ENCODE measurements at regions not wholly inside any gene's neighbourhood (a gene's known extent, or its start where the extent isn't known, plus 50 kb on each side); places are given as distances from the start of the nearest gene placed in this dataset.

DNA sequence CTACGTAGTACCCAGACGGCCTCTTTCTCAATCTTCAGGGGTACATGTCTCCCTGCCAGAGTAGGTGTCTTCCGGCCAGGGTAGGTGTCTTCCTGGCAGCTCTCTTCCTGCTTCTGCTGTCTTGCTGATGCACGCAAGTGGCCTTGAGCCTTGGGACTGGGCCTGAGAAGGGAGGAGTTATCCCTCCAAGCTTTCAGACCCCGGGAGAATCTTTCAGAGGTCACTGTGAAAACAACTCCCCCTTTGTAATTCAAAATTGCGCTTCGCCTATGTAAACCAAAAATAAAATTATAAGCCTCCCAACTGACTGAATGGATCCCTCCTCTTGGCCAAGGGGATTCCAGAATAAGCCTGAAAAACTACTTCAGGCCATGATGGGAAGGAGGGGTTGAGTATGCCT is 87.3 kb upstream of the NUDT4 start:
- DNase-seq (ENCODE audit: low read depth in 3 of 3, low spot score in 1 of 3), result no peak

DNA sequence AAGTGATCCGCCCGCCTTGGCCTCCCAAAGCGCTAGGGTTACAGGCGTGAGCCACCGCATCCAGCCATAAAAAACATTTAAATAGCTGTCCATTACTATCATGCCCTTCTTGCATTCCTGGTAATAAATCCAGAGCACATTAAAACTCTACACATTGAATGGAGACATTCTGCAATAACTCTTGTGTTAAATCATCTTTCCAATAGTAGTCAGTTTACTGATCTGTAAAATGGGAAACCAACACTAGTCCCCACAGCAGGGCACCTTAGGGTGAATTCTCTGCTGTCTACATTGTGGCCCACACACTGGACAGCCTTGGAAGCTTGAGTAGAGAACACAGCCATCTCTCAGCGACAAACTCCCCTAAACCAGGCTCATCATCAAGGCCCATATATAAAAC is 85.5 kb upstream of the NUDT4 start:
- no peak for DNase-seq (ENCODE audit: low read depth in 3 of 3, low spot score in 1 of 3)

DNA sequence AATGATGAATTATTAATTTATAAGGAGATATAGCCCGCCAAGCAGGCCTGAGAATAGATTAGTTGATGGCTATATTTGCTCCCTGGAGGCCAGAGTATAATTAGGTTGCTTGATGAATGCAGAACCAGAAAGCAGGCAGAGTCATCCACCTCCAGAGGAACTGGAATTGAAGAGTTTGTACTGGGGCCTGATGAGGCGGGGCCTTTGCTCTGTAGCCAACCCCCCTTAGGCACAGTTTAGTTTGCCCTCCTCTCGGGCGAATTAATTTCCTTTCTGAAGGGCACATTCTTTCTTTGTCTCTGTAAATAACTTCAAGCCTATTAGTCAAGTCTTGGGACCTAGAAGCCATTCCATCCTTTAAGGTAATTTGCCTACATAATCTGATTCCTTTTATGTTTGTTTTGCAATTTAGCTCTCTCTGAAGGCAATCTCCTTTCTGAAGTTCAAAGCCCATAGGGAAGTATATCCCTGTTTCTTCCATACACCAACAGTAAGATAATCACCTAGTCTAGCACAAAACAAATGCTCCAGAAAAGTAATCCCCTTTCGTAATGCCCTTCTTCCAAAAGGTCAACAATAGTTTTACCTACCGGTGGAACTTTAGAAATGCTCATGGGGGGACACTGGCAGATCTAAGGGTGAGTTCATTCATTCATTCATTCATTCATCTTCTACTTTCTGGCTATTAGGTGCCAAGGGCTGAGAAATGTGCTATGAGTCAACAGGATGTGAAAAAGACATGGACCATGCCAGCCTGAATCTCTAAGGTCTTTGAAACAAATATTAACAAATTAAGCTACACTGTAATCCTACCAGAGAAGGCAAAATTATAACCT is 84.8 kb upstream of the NUDT4 start:
- no peak for DNase-seq (ENCODE audit: low read depth in 3 of 3, low spot score in 1 of 3)

DNA sequence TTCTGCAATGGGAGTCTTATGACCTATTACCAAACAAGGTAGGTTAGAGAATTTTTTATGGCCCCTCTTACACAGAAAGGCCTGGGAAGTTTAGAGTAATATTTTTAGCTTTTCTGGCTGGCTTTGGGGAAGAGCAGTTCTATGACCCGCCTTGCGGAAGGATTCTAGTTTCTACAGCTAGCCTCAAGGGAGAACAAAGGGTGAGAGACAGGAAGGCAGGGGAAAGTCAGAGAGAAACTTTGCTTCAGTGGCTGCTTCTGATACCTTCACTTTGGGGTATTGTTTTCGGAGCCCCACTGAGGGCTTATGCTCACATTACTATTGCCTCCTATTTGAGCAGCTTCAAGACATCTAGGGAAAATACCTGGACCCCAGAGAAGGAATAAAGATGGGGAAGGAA is 80.7 kb upstream of the NUDT4 start:
- no peak for DNase-seq (ENCODE audit: low read depth in 3 of 3, low spot score in 1 of 3)

DNA sequence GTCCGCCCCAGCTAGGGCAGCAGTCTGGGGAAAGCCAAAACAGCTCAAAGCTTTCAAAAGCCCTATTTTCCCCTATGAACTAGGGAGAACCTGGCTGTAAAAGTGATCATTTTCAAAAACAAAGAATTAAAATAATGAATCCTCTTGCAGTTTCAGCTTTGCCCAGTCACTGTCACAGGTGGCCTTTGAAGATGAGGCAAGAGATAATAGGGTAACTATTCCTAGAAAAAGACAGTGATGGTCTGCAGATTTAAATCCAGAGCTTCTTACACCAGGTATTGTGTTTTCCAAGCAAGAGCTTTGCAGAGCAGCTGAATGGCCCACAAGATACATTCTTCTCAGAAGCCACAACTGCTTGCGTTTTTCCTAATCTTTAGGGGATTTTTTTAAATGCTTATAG is 80.2 kb upstream of the NUDT4 start:
- DNase-seq (ENCODE audit: low read depth in 3 of 3, low spot score in 1 of 3), result no peak

DNA sequence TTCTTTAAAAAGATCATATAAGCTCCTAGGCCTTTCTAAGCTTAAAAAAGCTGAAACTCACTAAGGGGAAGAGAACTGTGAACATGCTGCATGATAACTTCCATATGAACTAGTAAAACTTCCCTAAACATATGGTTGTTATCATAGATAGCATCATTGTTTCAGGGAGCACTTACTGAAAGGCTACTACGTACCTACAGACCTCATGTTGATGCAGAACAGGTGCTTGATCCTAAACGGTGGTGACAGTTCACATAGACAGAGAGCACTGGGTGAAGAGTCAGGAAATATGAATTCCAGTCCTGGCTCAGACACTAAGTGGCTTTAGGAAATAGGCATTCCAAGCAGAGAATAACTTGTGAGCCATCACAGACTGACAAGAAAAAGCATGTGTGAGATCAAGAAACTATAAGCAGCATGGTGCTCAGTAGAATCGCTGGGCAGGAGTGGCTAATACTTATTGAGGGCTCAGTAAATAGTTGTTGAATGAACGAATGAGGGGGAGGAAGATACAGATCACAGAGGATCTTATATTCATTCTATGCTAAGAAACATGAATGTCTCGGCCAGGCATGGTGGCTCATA is 78.4 kb upstream of the NUDT4 start:
- DNase-seq (ENCODE audit: low read depth in 3 of 3, low spot score in 1 of 3), result no peak

DNA sequence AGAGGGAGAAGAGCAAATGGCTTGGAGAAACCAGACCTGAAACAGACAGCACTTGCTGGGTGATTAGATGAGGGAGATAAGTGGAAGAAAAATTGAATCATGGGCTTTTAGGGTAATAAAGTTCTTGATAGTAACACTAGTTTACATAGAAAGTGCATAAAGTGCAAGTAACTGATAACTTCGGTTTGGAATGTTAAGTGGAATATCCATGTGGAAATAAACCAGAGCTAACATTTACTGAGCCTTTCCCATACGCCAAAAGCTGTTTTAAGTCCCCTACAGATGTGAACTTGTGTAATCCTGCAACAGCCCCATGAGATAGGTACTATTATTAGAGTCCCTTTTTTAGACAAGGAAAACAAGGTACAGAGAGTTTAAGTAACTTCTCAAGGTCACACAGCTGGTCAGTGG is 77.1 kb upstream of the NUDT4 start:
- no peak for DNase-seq (ENCODE audit: low read depth in 3 of 3, low spot score in 1 of 3)

DNA sequence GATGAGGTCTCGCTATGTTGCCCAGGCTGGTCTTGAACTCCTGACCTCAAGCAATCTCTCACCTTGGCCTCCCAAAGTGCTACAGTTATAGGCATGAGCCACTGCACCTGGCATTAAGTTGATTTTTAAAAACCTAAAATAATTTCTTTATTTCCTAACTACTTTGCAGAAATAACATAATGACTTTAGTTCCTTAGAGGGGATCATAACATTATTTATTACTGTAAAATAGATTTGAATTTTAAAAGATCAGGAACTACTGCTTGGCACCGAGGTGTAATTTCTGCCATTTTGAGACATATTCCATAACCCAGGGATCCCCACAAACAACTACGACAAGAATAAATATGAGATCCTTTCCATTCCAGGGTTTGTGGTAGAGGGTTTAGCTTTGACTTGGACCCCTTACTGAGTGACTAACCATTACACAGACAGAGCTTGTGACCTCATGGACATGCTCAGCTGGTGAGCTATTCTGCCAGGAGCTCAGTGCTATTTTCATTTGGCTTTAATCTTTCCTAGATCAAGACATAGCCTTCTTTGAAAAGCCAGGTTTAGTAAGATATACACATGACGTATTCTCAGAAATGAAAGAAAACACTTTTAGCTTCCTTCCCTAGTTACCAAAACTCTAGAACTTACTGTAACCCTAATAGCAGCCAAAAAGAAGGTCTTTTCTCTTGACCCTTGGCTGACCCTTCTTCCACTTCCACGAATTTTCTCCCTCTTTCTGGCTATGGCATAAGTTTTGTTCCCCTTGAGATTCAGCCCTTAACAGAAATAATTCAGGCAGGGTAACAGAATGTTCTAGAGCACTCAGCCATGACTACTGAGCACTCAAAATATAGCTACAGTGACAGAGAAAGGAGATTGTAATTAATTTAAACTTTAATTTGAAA is 75.1 kb upstream of the NUDT4 start:
- no peak for DNase-seq (ENCODE audit: low read depth in 3 of 3, low spot score in 1 of 3)

DNA sequence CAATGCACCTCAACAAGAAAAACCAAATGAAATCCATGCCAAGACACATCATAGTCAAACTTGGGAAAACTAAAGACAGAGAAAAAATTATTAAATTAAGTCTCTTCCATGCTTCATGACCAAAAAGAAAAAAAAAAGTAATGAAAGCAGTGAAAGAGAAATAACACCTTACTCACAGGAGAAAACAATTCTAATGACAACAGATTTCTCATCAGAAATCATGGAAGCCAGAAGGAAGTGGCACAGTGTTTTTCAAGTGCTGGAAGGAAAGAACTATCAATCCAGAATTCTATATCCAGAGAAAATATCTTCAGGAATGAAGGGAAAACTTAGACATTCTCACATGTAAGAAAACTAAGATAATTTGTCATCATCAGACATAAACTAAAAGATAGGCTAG is 71.1 kb upstream of the NUDT4 start:
- DNase-seq (ENCODE audit: low read depth in 3 of 3, low spot score in 1 of 3), result no peak

DNA sequence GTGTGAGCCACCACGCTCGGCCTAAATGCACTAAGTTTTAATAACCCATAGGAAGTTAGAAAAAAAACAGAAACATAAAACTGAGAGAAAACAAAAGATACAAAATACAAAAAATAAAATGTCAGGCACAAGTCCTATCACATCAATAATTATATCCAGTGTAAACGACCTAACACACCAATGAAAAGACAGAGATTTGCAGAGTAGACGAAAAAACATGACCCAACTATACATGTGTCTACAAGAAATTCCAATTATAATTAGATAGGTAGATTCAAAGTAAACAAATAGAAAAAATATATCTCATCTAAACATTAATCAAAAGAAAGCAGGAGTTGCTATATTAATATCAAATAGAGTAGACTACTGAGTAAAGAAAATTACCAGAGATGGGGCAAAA is 69.4 kb upstream of the NUDT4 start:
- DNase-seq (ENCODE audit: low read depth in 3 of 3, low spot score in 1 of 3), result no peak

DNA sequence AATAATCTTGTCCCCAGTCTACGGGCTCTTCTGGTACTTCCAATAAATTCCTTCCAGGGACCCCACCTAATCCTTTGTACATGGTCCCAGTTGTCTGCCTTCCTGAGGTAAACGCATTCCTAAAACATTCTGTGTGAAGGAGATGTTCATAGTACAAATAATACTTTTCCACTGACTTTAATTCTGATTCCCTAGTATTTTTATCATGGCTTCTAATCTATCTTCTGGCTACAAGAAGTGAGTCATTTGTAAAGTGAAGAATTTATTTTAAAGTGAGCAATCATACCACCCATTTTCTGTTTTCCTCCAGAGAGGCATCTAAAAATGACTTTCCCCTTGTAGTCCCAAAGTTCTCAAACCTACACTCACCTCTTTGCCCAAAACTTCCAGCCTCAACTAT is 65.9 kb upstream of the NUDT4 start:
- DNase-seq (ENCODE audit: low read depth in 3 of 3, low spot score in 1 of 3), result no peak

DNA sequence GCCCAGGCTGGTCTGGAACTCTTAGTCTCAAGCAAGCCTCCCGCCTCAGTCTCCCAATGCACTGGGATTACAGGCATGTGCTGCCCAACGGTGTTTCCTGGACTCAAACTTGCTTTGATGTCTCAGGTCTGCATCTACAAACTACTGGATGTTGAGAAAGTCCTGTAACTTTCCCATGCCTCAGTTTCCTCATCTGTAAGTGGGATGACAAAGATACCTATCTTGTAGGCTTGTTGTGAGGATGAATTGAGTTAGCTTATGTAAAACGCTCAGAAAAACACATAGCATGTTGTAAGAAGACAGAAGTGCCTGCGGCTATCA is 63.6 kb upstream of the NUDT4 start:
- no peak for DNase-seq (ENCODE audit: low read depth in 3 of 3, low spot score in 1 of 3)

DNA sequence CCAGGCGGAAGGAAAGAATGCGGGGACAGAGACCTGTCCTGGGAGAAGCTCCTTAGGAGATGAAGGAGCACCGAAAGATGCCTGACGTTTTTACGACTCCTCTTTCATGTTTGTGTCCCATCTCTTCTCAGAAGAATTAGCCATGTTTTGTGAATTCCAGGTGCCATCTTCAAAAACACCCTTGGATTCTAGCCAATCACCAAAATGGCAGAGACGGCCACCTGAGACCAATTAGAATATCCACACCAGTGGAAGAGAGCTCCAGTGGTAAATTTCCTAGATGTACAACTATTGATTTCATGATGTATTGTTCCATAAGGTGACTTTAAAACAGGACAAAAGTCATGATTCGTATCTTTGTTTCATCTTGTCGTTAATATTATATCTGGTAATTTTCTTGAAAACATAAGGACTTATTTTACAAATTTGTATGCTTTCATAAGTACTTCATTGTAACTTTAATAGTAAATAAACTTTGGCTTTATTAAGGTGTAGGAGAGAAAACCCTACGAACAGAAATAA is 62.3 kb upstream of the NUDT4 start:
- DNase-seq (ENCODE audit: low read depth in 3 of 3, low spot score in 1 of 3), result no peak

DNA sequence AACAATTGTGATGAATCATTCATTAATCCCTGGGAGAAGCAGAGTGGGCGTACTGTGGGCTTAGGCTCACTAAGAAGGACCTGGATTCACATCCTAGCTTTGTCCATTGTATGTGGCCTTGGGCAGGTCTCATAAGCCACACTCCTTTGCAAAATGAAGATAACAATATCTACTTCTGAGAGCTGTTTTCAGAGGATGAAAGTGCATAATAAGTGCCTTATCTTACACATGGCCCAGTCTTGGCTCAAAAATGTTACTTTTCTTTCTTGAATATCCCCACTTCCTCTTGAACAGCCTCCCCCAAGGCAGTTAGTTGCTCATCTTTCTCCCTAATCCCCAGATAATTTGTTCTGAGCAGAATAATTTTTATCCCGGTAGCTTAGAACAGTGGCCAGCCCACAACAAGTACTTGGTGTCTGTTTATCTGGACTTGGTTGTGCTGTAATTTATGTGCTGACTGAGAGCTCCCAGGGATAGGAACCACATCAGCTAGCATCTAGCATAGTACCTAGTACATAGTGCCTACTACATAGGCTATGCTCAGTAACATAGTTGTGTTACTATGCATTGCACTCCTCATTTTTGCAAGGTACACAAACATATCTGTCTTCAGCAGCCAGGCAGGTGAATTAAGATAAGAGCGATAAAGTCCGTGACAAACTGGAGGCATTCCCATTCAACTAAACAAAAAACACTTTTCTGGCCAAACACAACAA is 61.7 kb upstream of the NUDT4 start:
- DNase-seq (ENCODE audit: low read depth in 3 of 3, low spot score in 1 of 3), result no peak

DNA sequence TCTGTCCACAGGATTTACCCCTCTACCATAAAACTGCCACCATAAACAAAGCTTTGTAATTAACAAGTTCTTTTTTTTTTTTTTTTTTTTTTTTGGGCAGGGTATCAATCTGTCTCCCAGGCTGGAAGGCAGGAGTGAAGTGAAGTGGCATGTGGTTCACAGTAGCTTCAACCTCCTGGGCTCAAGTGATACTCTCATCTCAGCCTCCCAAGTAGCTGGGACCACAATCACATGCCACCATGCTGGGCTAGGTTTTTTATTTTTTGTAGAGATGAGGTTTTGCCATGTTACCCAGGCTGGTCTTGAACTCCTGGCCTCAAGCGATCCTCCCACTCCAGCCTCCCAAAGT is 61.1 kb upstream of the NUDT4 start:
- no peak for DNase-seq (ENCODE audit: low read depth in 3 of 3, low spot score in 1 of 3)

DNA sequence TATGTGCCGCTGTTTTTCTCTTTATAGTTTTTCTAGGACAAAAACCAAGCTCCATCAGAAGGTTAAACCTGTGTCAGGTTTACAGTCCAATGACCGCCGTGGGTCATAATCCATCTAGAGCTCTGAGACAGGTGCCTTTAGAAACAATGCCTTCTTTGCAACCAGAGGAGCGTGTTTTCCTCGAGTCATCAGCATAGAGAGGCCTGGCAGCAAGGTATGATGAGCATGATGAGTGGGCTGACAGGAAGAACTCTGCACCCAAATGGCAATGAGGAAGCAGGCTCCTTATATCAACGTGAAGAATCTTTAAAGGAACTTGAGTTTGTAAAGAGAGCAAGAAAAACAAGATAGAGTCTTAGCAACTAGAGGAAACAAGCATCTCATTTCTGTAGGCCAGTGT is 60.5 kb upstream of the NUDT4 start:
- no peak for DNase-seq (ENCODE audit: low read depth in 3 of 3, low spot score in 1 of 3)

DNA sequence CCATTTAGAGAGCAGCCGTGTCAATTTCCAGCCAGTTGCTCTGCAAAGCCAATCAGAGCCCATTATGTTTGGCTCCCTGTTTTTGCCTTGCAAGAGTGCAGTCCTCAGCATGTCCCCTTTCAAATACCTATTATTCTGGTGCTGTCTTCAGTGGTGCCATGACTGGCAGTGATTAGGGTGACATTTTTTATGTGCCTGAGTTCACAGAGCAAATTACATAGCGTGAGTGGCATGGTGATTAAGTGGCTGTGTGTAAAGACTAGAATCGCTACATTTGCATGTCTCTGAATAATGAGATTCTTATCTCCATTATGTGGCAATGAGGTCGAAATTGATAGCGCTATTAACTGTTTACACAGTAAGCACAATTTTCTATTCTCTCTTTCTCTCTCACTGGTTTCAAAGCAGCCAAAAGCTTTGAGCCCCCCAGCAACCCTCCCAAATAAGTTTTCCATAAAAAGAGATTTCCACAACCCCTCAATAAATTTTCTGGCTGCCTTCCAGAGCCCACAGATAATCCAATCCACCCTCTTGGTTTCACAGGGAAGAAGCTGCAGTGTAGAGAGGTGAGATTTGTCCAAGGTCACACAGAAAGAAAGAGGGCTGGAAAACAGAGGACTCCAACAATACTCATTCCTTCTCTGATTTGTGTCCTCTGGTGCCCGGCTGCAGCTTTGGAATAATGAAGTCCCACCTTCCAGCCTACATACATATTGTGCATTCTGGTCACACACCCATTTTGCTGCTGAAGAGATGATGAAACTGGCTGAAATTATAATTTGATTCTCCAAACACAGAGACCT is 58.8 kb upstream of the NUDT4 start:
- no peak for DNase-seq (ENCODE audit: low read depth in 3 of 3, low spot score in 1 of 3)

DNA sequence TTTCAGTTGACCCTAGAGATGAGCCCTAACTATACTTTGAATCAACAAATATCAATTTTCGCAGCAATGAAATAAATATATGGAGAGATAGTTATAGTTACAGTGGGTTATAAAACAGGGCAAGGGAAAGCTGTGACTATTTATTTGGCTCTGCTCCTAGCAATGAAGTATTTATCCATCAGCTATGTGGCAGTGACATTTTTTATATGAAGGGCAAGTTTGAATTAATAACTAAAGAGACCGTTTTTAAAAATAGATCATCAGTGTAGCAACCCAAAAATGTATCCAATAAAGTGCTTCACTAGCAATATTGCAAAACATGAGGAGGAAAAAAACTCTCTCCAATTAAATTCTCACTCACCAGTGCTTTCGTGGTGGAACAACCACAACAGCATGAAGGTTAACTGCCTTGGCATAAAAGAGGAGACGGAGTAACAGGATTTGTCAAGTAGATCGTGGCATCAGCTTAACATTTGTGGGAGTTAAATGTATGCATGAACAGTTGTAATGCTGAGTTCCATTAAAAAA is 58.1 kb upstream of the NUDT4 start:
- no peak for DNase-seq (ENCODE audit: low read depth in 3 of 3, low spot score in 1 of 3)

DNA sequence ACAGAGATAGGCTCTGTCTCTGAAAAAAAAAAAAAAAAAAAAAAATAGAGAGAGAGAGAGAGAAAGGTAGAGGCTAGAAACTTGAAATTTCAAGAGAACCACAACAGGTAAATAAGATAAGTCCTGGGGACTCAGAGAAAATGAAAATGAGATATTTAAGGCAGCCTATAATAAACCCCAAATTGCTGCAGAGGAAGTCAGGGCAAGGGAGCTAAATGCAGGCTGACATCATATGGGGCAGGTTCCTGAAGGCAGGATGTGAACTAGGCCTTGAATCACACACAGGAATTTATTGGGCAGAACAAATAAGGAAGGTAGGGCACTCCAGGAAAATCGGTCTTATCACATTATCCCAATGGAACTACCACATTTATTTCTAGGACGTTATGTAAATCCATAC is 54.9 kb upstream of the NUDT4 start:
- DNase-seq (ENCODE audit: low read depth in 3 of 3, low spot score in 1 of 3), result no peak

DNA sequence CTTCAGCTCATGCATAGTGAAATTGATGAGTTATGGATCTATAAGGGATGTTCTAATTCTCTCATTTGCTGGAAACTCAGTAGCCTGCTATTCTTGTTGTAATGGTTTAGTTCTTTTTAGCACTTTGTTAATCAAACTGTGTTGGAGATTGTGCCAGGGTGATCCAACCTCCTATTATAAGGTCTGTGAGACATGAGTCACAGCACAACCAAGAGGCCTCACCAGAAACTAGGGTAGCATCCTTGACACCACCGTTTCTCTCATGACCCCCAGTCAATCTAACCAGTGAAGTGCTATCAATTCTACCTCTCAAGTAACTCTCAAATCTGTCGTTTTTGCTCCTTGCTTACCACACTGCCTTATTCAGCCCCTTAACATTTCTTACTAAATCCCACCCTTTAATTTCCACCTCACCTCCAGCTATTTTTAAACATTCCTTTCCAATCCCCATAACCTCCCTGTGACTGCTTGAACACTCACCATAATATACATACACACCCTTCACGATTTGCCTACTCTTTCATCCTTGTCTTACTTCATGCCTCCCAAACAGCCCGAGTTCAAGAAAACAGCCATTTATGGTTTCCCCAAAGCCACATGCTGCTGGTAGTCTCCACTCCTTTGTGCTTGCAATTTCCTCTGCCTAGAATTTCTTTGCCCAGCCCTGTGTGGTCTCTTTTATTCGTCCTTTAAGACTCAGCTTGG is 53.9 kb upstream of the NUDT4 start:
- no peak for DNase-seq (ENCODE audit: low read depth in 3 of 3, low spot score in 1 of 3)
